ENCODE measurements at regions not wholly inside any gene's neighbourhood (a gene's known extent, or its start where the extent isn't known, plus 50 kb on each side); places are given as distances from the start of the nearest gene placed in this dataset.

DNA sequence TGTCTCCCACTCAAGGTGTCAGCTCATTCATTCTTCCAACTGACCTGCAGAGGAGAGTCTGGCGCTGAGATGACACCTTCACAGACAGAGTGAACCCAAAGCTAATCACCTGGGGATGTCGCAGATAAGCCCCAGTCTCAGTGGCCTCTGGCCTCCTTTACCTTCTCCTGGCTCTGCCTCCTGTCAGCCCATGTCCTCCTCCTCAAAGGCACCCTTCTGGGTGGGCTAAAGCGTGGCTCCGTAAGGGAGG, 194.1 kb downstream of the MIB1 start:
- TF ChIP-seq, protein P1, sequence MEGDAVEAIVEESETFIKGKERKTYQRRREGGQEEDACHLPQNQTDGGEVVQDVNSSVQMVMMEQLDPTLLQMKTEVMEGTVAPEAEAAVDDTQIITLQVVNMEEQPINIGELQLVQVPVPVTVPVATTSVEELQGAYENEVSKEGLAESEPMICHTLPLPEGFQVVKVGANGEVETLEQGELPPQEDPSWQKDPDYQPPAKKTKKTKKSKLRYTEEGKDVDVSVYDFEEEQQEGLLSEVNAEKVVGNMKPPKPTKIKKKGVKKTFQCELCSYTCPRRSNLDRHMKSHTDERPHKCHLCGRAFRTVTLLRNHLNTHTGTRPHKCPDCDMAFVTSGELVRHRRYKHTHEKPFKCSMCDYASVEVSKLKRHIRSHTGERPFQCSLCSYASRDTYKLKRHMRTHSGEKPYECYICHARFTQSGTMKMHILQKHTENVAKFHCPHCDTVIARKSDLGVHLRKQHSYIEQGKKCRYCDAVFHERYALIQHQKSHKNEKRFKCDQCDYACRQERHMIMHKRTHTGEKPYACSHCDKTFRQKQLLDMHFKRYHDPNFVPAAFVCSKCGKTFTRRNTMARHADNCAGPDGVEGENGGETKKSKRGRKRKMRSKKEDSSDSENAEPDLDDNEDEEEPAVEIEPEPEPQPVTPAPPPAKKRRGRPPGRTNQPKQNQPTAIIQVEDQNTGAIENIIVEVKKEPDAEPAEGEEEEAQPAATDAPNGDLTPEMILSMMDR (IDR thresholded peaks at IDR 0.05): no peak
- TF ChIP-seq POLR2A (IDR thresholded peaks at IDR 0.05): no peak
